ENCODE measurements at regions not wholly inside any gene's neighbourhood (a gene's known extent, or its start where the extent isn't known, plus 50 kb on each side); places are given as distances from the start of the nearest gene placed in this dataset.

- Histone ChIP-seq H3K4ac (ENCODE audit: low read depth, low read length) (no peak overlapping the region), H2BK120ac (ENCODE audit: low read depth, low read length) (no peak overlapping the region), H3K9me1 (ENCODE audit: insufficient read depth, low read length) (no peaks in the 10 kb centered on the region), H4K20me1 (ENCODE audit: insufficient read depth, low read length) (no peaks in the 10 kb centered on the region), H3K27me3 (ENCODE audit: control insufficient read depth, insufficient read depth, low read length) (peaks cover 19% of the 10 kb centered on the region), H2BK5ac (ENCODE audit: low read depth, low read length, poor library complexity, severe bottlenecking) (no peak overlapping the region), H3K9ac (ENCODE audit: low read depth, low read length) (no peak overlapping the region), H3K4me2 (ENCODE audit: low read depth, low read length) (no peak overlapping the region), H3K27ac (ENCODE audit: insufficient read depth, low read length) (no peak overlapping the region), H3K56ac (ENCODE audit: extremely low read depth, insufficient read depth, low read length) (no peak overlapping the region), H3K36me3 (ENCODE audit: control insufficient read depth, insufficient read depth, low read length) (no peaks in the 10 kb centered on the region), H4K91ac (ENCODE audit: insufficient read depth, low read depth, low read length) (no peak overlapping the region), H3K14ac (replicated peaks; ENCODE audit: low read depth, low read length) (no peak overlapping the region), H2AFZ (replicated peaks; ENCODE audit: low read length, poor library complexity) (no peak overlapping the region), H2AK5ac (ENCODE audit: low read depth, low read length) (no peak overlapping the region), H3K23ac (ENCODE audit: low read depth, low read length) (no peak overlapping the region), H3K4me1 (ENCODE audit: control insufficient read depth, insufficient read depth, low read length) (no peaks in the 10 kb centered on the region), H3K79me1 (ENCODE audit: low read depth in 1 of 2, low read length in 2 of 2) (no peaks in the 10 kb centered on the region), H3K18ac (ENCODE audit: low read depth, low read length) (no peak overlapping the region), H4K5ac (ENCODE audit: low read depth, low read length) (no peak overlapping the region), H2BK20ac (ENCODE audit: low read depth, low read length) (no peak overlapping the region), H3K9me3 (ENCODE audit: control insufficient read depth, insufficient read depth, low read length) (no peaks in the 10 kb centered on the region), H2AK9ac (replicated peaks; ENCODE audit: low read depth, low read length, poor library complexity) (no peak overlapping the region), H2BK15ac (ENCODE audit: low read depth, low read length) (no peak overlapping the region), H4K8ac (ENCODE audit: low read depth in 2 of 2, low read length in 2 of 2) (no peak overlapping the region), H3K4me3 (ENCODE audit: insufficient read depth, low read depth, low read length) (no peak overlapping the region)
- dilution Hi-C loops (cut with HindIII; ENCODE audit: low sequenced_read_pairs, unreplicated experiment), result no loop called here
- CTCF ChIA-PET, result no interaction called here
- ATAC-seq (ENCODE audit: low read depth), result no peak
- intact Hi-C loops (cut with micrococcal nuclease), result no loop called here
- TF ChIP-seq, protein P1, sequence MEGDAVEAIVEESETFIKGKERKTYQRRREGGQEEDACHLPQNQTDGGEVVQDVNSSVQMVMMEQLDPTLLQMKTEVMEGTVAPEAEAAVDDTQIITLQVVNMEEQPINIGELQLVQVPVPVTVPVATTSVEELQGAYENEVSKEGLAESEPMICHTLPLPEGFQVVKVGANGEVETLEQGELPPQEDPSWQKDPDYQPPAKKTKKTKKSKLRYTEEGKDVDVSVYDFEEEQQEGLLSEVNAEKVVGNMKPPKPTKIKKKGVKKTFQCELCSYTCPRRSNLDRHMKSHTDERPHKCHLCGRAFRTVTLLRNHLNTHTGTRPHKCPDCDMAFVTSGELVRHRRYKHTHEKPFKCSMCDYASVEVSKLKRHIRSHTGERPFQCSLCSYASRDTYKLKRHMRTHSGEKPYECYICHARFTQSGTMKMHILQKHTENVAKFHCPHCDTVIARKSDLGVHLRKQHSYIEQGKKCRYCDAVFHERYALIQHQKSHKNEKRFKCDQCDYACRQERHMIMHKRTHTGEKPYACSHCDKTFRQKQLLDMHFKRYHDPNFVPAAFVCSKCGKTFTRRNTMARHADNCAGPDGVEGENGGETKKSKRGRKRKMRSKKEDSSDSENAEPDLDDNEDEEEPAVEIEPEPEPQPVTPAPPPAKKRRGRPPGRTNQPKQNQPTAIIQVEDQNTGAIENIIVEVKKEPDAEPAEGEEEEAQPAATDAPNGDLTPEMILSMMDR (conservative IDR thresholded peaks at IDR 0.05; ENCODE audit: low read depth, low read length), result no peak
- no peak for TF ChIP-seq RCOR1 (IDR thresholded peaks at IDR 0.05; ENCODE audit: insufficient replicate concordance, low read length)
- TF ChIP-seq CEBPB (IDR thresholded peaks at IDR 0.05; ENCODE audit: low read depth, low read length), result no peak
- no peak for TF ChIP-seq CHD1 (IDR thresholded peaks at IDR 0.05; ENCODE audit: low read depth, low read length)
- no peak for TF ChIP-seq RFX5 (IDR thresholded peaks at IDR 0.05; ENCODE audit: low read depth, low read length)
- TF ChIP-seq NFE2L2 (IDR thresholded peaks at IDR 0.05; ENCODE audit: low read depth, low read length), result no peak
- TF ChIP-seq RAD21 (IDR thresholded peaks at IDR 0.05; ENCODE audit: low read length), result no peak
- TF ChIP-seq USF2 (IDR thresholded peaks at IDR 0.05; ENCODE audit: low read depth, low read length), result no peak
- TF ChIP-seq POLR2A (IDR thresholded peaks at IDR 0.05; ENCODE audit: low read depth, low read length), result no peak
- no peak for TF ChIP-seq MAFK (IDR thresholded peaks at IDR 0.05; ENCODE audit: low read depth, low read length)
- TF ChIP-seq SMC3 (IDR thresholded peaks at IDR 0.05; ENCODE audit: low read depth, low read length), result no peak
- TF ChIP-seq BHLHE40 (IDR thresholded peaks at IDR 0.05; ENCODE audit: low read depth, low read length), result no peak
- TF ChIP-seq MXI1 (IDR thresholded peaks at IDR 0.05; ENCODE audit: borderline replicate concordance, low read depth, low read length), result no peak
- no peak for TF ChIP-seq MAZ (IDR thresholded peaks at IDR 0.05; ENCODE audit: borderline replicate concordance, low read depth, low read length)
- TF ChIP-seq FOS (IDR thresholded peaks at IDR 0.05; ENCODE audit: low read depth, low read length), result no peak
- no peak for TF ChIP-seq ELK1 (IDR thresholded peaks at IDR 0.05; ENCODE audit: borderline replicate concordance, low read depth, low read length)
- no peak for DNase-seq
- BruUV-seq (replicated peaks), result no TSS peak
- in situ Hi-C loops (cut with MboI; ENCODE audit: low sequenced_read_pairs), result no loop called here
- no CpG with 5 or more reads among the region's 2 CpGs for WGBS, 2 experiments (ENCODE audit: extremely low coverage in 2 of 2, insufficient read length in 1 of 2)
- POLR2A ChIA-PET (ENCODE audit: unreplicated experiment), result no interaction called here
Observed at GRCh38 chr9:19941874-19942273, 153.0 kb upstream of the SLC24A2 start.
